ENCODE measurements at regions not wholly inside any gene's neighbourhood (a gene's known extent, or its start where the extent isn't known, plus 50 kb on each side); places are given as distances from the start of the nearest gene placed in this dataset.

GRCh38 chr2:129609224-129609623, 370.2 kb upstream of the RAB6C start:
- Histone ChIP-seq H3K36me3 (ENCODE audit: insufficient read depth, low read length) (no peaks in the 10 kb centered on the region), H3K27me3 (ENCODE audit: control insufficient read depth in 1 of 2, insufficient read depth in 2 of 2, low read length in 2 of 2) (no peaks in the 10 kb centered on the region), H3K9me3 (ENCODE audit: control insufficient read depth in 1 of 2, insufficient read depth in 1 of 2, low read length in 2 of 2) (peaks cover 0 to 18% of the 10 kb centered on the region in 2 experiments), H3K27ac (ENCODE audit: low read depth in 1 of 2, low read length in 2 of 2) (no peak overlapping the region), H3K4me1 (ENCODE audit: insufficient read depth, low read length) (no peaks in the 10 kb centered on the region), H3K4me3 (ENCODE audit: low read length) (no peak overlapping the region)
- intact Hi-C loops (cut with DNase I, micrococcal nuclease), result no loop called here
- H3K36me3 Mint-ChIP-seq (ENCODE audit: low read depth), result no peaks in the 10 kb centered on the region
- CTCF ChIA-PET, result no interaction called here
- H3K27me3 Mint-ChIP-seq, result peaks cover 9% of the 10 kb centered on the region
- DNase-seq, result no peak
- H3K4me3 Mint-ChIP-seq, result no peak overlapping the region
- H3K9me3 Mint-ChIP-seq, result peaks cover 6% of the 10 kb centered on the region
- H3K27ac Mint-ChIP-seq, result no peak overlapping the region
- POLR2A ChIA-PET, result no interaction called here
- ATAC-seq (ENCODE audit: poor library complexity), result no peak
- H3K4me1 Mint-ChIP-seq (ENCODE audit: low read depth), result no peaks in the 10 kb centered on the region
- no peak for TF ChIP-seq CTCF (IDR thresholded peaks at IDR 0.05)

- ATAC-seq (ENCODE audit: poor library complexity), result no peak
- Mint-ChIP-seq H3K4me1 (ENCODE audit: low read depth) (no peaks in the 10 kb centered on the region), H3K9me3 (peaks cover 6% of the 10 kb centered on the region), H3K27ac (no peak overlapping the region), H3K27me3 (peaks cover 8% of the 10 kb centered on the region), H3K36me3 (ENCODE audit: low read depth) (no peaks in the 10 kb centered on the region), H3K4me3 (no peak overlapping the region)
- H3K9me3 ChIP-seq (ENCODE audit: control insufficient read depth in 1 of 2, insufficient read depth in 1 of 2, low read length in 2 of 2), result peaks cover 0 to 16% of the 10 kb centered on the region in 2 experiments
- no peak for TF ChIP-seq CTCF (IDR thresholded peaks at IDR 0.05)
- H3K36me3 ChIP-seq (ENCODE audit: insufficient read depth, low read length), result no peaks in the 10 kb centered on the region
- no peaks in the 10 kb centered on the region for H3K4me1 ChIP-seq (ENCODE audit: insufficient read depth, low read length)
- H3K27ac ChIP-seq (ENCODE audit: low read depth in 1 of 2, low read length in 2 of 2), result no peak overlapping the region
- no peak overlapping the region for H3K4me3 ChIP-seq (ENCODE audit: low read length)
- ChIA-PET CTCF (no interaction called here), POLR2A (no interaction called here)
- no peak for DNase-seq
- no peaks in the 10 kb centered on the region for H3K27me3 ChIP-seq (ENCODE audit: control insufficient read depth in 1 of 2, insufficient read depth in 2 of 2, low read length in 2 of 2)
- intact Hi-C loops (cut with DNase I, micrococcal nuclease), result no loop called here
Observed at GRCh38 chr2:129610766-129611165, 368.7 kb upstream of the RAB6C start.

- no peak overlapping the region for H3K4me3 ChIP-seq (ENCODE audit: low read length)
- H3K9me3 Mint-ChIP-seq, result peaks cover 6% of the 10 kb centered on the region
- no peak overlapping the region for H3K4me3 Mint-ChIP-seq
- H3K4me1 Mint-ChIP-seq (ENCODE audit: low read depth), result no peaks in the 10 kb centered on the region
- H3K27ac Mint-ChIP-seq, result no peak overlapping the region
- no peaks in the 10 kb centered on the region for H3K27me3 ChIP-seq (ENCODE audit: control insufficient read depth in 1 of 2, insufficient read depth in 2 of 2, low read length in 2 of 2)
- H3K27ac ChIP-seq (ENCODE audit: low read depth in 1 of 2, low read length in 2 of 2), result no peak overlapping the region
- no peaks in the 10 kb centered on the region for H3K36me3 ChIP-seq (ENCODE audit: insufficient read depth, low read length)
- no peaks in the 10 kb centered on the region for H3K36me3 Mint-ChIP-seq (ENCODE audit: low read depth)
- H3K4me1 ChIP-seq (ENCODE audit: insufficient read depth, low read length), result no peaks in the 10 kb centered on the region
- intact Hi-C loops (cut with DNase I, micrococcal nuclease), result no loop called here
- no peak for TF ChIP-seq CTCF (IDR thresholded peaks at IDR 0.05)
- CTCF ChIA-PET, result no interaction called here
- ATAC-seq (ENCODE audit: poor library complexity) (no peak), DNase-seq (no peak)
- peaks cover 0 to 12% of the 10 kb centered on the region in 2 experiments for H3K9me3 ChIP-seq (ENCODE audit: control insufficient read depth in 1 of 2, insufficient read depth in 1 of 2, low read length in 2 of 2)
- POLR2A ChIA-PET, result no interaction called here
- H3K27me3 Mint-ChIP-seq, result peaks cover under 1% of the 10 kb centered on the region
Observed at GRCh38 chr2:129611471-129611870, 368.0 kb upstream of the RAB6C start.

Data from CD4-positive, alpha-beta T cell (primary cell).